Adrenal gland (tissue), 5 donors: ENCODE measurements at regions not wholly inside any gene's neighbourhood (a gene's known extent, or its start where the extent isn't known, plus 50 kb on each side); places are given as distances from the start of the nearest gene placed in this dataset.

Experiments
- POLR2A ChIP-seq, 2 donors: fragments of 450-650 bp; IDR thresholded peaks; one replicate each; pipeline ENCODE4 v1.6.1; 2017; ENCODE audit warnings: antibody characterized with exemption in 2 of 2, mild to moderate bottlenecking in 2 of 2, moderate library complexity in 1 of 2
- TF ChIP-seq, protein P1 (sequence below), 6 experiments: fragments of 450-650 bp in 4 of 6; fragments of 200-600 bp in 2 of 6; sonication (generic) in 1 of 6; IDR thresholded peaks; 1 replicate in 5 of 6; 2 replicates in 1 of 6; pipeline versions ENCODE4 v1.5.1 to v1.8.0; 2016 to 2021; ENCODE audit warnings: antibody characterized with exemption in 6 of 6, mild to moderate bottlenecking in 2 of 6, moderate library complexity in 1 of 6
- donor health status: DM: no; HTN: no; CAD: no.

DNA sequence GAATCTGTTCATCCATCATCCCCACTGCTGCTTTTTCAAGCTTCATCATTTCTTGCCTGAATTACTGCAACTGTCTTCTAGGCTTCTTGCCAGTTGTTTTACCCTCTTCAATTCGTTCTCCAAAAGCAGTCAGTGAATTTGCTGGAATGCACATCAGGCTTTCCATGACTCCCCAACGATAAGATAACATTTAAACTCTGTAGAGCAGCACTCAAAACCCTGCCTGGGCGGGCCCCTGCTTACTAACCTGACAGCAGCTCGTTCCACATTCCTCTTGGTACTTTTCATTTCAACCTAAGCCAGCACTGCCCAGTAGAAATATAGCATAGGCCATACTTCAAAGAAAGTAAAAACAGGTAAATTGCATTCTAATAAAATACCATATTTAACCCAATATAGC is 342.9 kb downstream of the SUCLG1 start:
- TF ChIP-seq, protein P1, sequence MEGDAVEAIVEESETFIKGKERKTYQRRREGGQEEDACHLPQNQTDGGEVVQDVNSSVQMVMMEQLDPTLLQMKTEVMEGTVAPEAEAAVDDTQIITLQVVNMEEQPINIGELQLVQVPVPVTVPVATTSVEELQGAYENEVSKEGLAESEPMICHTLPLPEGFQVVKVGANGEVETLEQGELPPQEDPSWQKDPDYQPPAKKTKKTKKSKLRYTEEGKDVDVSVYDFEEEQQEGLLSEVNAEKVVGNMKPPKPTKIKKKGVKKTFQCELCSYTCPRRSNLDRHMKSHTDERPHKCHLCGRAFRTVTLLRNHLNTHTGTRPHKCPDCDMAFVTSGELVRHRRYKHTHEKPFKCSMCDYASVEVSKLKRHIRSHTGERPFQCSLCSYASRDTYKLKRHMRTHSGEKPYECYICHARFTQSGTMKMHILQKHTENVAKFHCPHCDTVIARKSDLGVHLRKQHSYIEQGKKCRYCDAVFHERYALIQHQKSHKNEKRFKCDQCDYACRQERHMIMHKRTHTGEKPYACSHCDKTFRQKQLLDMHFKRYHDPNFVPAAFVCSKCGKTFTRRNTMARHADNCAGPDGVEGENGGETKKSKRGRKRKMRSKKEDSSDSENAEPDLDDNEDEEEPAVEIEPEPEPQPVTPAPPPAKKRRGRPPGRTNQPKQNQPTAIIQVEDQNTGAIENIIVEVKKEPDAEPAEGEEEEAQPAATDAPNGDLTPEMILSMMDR (IDR thresholded peaks at IDR 0.05), result no peak
- TF ChIP-seq POLR2A (IDR thresholded peaks at IDR 0.05), result no peak
